HEK293T (cell line): ENCODE measurements at regions not wholly inside any gene's neighbourhood (a gene's known extent, or its start where the extent isn't known, plus 50 kb on each side); places are given as distances from the start of the nearest gene placed in this dataset.

Source experiments
- BHLHE40 ChIP-seq: fragments of 450-650 bp; IDR thresholded peaks from 2 replicates; pipeline ENCODE4 v1.6.1; 2016; ENCODE audit warnings: mild to moderate bottlenecking, moderate library complexity, borderline replicate concordance
- CTBP1 ChIP-seq: fragments of 450-650 bp; IDR thresholded peaks from 2 replicates; pipeline ENCODE4 v1.6.1; 2016; ENCODE audit warnings: borderline replicate concordance
- ELF4 ChIP-seq: fragments of 450-650 bp; IDR thresholded peaks from 2 replicates; pipeline ENCODE4 v1.6.1; 2017; ENCODE audit warnings: antibody characterized with exemption
- FOXM1 ChIP-seq: fragments of 450-650 bp; IDR thresholded peaks from 2 replicates; pipeline ENCODE4 v1.6.1; 2017; ENCODE audit warnings: mild to moderate bottlenecking, borderline replicate concordance
- HDGF ChIP-seq: fragments of 450-650 bp; IDR thresholded peaks from 2 replicates; pipeline ENCODE4 v1.6.1; 2017; ENCODE audit warnings: antibody characterized with exemption, borderline replicate concordance
- L3MBTL2 ChIP-seq: fragments of 450-650 bp; conservative IDR thresholded peaks from 2 replicates; pipeline ENCODE4 v1.6.1; 2016; ENCODE audit warnings: mild to moderate bottlenecking
- LEF1 ChIP-seq: fragments of 450-650 bp; IDR thresholded peaks from 2 replicates; pipeline ENCODE4 v1.6.1; 2017; ENCODE audit warnings: mild to moderate bottlenecking, borderline replicate concordance
- PKNOX1 ChIP-seq: fragments of 450-650 bp; IDR thresholded peaks from 2 replicates; pipeline ENCODE4 v1.6.1; 2016
- SP1 ChIP-seq: fragments of 450-650 bp; IDR thresholded peaks from 2 replicates; pipeline ENCODE4 v1.6.1; 2017
- SUZ12 ChIP-seq: fragments of 450-650 bp; IDR thresholded peaks from 2 replicates; pipeline ENCODE4 v1.6.1; 2016; ENCODE audit warnings: mild to moderate bottlenecking
- ZNF384 ChIP-seq: fragments of 450-650 bp; IDR thresholded peaks from 2 replicates; pipeline ENCODE4 v1.6.1; 2016

- no peak for TF ChIP-seq ELF4
- TF ChIP-seq LEF1: no peak
- TF ChIP-seq ZNF384: no peak
- TF ChIP-seq BHLHE40: no peak
- no peak for TF ChIP-seq SUZ12
- TF ChIP-seq HDGF: no peak
- TF ChIP-seq FOXM1: no peak
- TF ChIP-seq CTBP1: no peak
- TF ChIP-seq PKNOX1: no peak
- TF ChIP-seq L3MBTL2: no peak
- TF ChIP-seq SP1: no peak
Observed at GRCh38 chr18:60047556-60047955, 147.8 kb downstream of the PMAIP1 start.
